ENCODE measurements at regions not wholly inside any gene's neighbourhood (a gene's known extent, or its start where the extent isn't known, plus 50 kb on each side); places are given as distances from the start of the nearest gene placed in this dataset.

- Histone ChIP-seq H3K4me3 (no peak overlapping the region), H3K27me3 (ENCODE audit: control insufficient read depth in 2 of 2, insufficient read depth in 2 of 2, low read length in 2 of 2) (no peaks in the 10 kb centered on the region), H3K4me1 (replicated peaks in 1 of 2; ENCODE audit: control insufficient read depth in 2 of 2, insufficient read depth in 2 of 2, low read length in 2 of 2) (no peaks in the 10 kb centered on the region), H3K9ac (ENCODE audit: insufficient read depth in 1 of 2, low read depth in 2 of 2, low read length in 2 of 2) (no peak overlapping the region), H3K4me2 (ENCODE audit: insufficient read depth, low read length) (no peak overlapping the region), H3K9me1 (ENCODE audit: control insufficient read depth, insufficient read depth, low read length) (no peaks in the 10 kb centered on the region), H3K9me3 (replicated peaks; ENCODE audit: control insufficient read depth, insufficient read depth, low read depth, low read length) (no peaks in the 10 kb centered on the region), H3K27ac (ENCODE audit: extremely low read depth, low read depth, low read length) (no peak overlapping the region), H3K79me2 (ENCODE audit: control insufficient read depth, insufficient read depth, low read length) (no peaks in the 10 kb centered on the region), H4K20me1 (replicated peaks; ENCODE audit: control insufficient read depth, insufficient read depth, low read length) (no peaks in the 10 kb centered on the region), H2AFZ (ENCODE audit: low read depth, low read length) (no peak overlapping the region), H3K36me3 (ENCODE audit: control insufficient read depth, insufficient read depth, low read length) (no peaks in the 10 kb centered on the region)
- BruUV-seq (replicated peaks): no TSS peak
- intact Hi-C loops (cut with micrococcal nuclease) (no loop called here), in situ Hi-C loops (cut with MboI) (no loop called here)
- ChIA-PET CTCF (ENCODE audit: low intra/inter-chr PET ratio) (no interaction called here), POLR2A (no interaction called here)
- 4% methylated on average over 4 of the region's 4 CpGs for WGBS (ENCODE audit: insufficient coverage, low coverage, missing lambda C conversion rate)
- FAIRE-seq: no peak
- TF ChIP-seq ZNF586 (CRISPR knock-in tag; conservative IDR thresholded peaks at IDR 0.05) (no peak), SAP30 (IDR thresholded peaks at IDR 0.05; ENCODE audit: borderline replicate concordance, insufficient read depth, low read depth, low read length, poor library complexity, severe bottlenecking) (no peak), DIDO1 (tag; IDR thresholded peaks at IDR 0.05; ENCODE audit: low read depth) (no peak), RBM25 (IDR thresholded peaks at IDR 0.05; ENCODE audit: low read depth, low read length, severe bottlenecking) (no peak), SREBF1 (IDR thresholded peaks at IDR 0.05; ENCODE audit: borderline replicate concordance, low read depth, low read length) (no peak), HMG20B (CRISPR knock-in tag; IDR thresholded peaks at IDR 0.05) (no peak), TFE3 (CRISPR knock-in tag; IDR thresholded peaks at IDR 0.05) (no peak), THRB (CRISPR knock-in tag; conservative IDR thresholded peaks at IDR 0.05) (no peak), SOX6 (IDR thresholded peaks at IDR 0.05) (no peak), ZNF444 (CRISPR knock-in tag; IDR thresholded peaks at IDR 0.05) (no peak), CBX8 (IDR thresholded peaks at IDR 0.05; ENCODE audit: borderline replicate concordance, extremely low read depth, low read depth, low read length, poor library complexity, severe bottlenecking) (no peak), PML (IDR thresholded peaks at IDR 0.05; ENCODE audit: low read length) (no peak), GTF2A2 (tag; IDR thresholded peaks at IDR 0.05) (no peak)
- ATAC-seq: no peak
- DNase-seq (ENCODE audit: extremely low read depth in 1 of 4, low spot score in 3 of 4): no peak
Observed at GRCh38 chr20:22204801-22205200, 379.6 kb downstream of the FOXA2 start.

Data from K562 (cell line).